Retinal pigment epithelial cell (primary cell): ENCODE measurements at regions not wholly inside any gene's neighbourhood (a gene's known extent, or its start where the extent isn't known, plus 50 kb on each side); places are given as distances from the start of the nearest gene placed in this dataset.
"Not testable (repeated sequence)": the region's sequence is repeated elsewhere in the genome, so short reads cannot be mapped to it uniquely, and the experiment has no call there.

Experiments used
- DNase-seq: peaks from one replicate; pipeline ENCODE4 v3.0.0-alpha.2; 2010; ENCODE audit warnings: low read depth
- H3K4me3 ChIP-seq: 2 replicates; pipeline ENCODE4 v1.5.1; 2011; ENCODE audit warnings: mild to moderate bottlenecking, low read length, control low read depth, moderate library complexity
- CTCF ChIP-seq: conservative IDR thresholded peaks from 2 replicates; pipeline ENCODE4 v1.5.1; 2011; ENCODE audit warnings: low read depth, low read length, control low read depth, inconsistent platforms

GRCh38 chr10:9382533-9382866 lies 1328.0 kb downstream of the GATA3 start:
- TF ChIP-seq CTCF = no peak
- H3K4me3 ChIP-seq = no peak overlapping the region
- DNase-seq = no peak

DNA sequence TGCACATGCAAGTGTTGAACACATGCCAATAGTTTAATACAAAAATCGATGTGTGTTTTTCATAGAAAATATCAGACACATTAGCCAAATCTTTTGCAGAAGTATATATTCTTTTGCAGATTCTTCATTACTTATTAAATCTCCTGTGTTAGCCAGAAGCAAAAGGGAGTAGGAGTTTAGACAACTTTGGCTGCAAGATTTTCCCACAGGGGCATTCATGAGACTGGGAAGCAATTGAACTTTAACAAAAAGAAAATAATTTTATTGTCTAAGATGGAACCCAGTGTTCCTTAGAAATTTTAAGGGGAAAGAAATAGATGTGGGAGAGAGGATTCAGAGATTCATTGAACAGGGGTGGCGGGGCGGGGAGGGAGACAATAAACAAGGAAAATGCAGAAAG lies 1336.0 kb downstream of the GATA3 start:
- no peak for TF ChIP-seq CTCF
- H3K4me3 ChIP-seq = no peak overlapping the region
- no peak for DNase-seq

DNA sequence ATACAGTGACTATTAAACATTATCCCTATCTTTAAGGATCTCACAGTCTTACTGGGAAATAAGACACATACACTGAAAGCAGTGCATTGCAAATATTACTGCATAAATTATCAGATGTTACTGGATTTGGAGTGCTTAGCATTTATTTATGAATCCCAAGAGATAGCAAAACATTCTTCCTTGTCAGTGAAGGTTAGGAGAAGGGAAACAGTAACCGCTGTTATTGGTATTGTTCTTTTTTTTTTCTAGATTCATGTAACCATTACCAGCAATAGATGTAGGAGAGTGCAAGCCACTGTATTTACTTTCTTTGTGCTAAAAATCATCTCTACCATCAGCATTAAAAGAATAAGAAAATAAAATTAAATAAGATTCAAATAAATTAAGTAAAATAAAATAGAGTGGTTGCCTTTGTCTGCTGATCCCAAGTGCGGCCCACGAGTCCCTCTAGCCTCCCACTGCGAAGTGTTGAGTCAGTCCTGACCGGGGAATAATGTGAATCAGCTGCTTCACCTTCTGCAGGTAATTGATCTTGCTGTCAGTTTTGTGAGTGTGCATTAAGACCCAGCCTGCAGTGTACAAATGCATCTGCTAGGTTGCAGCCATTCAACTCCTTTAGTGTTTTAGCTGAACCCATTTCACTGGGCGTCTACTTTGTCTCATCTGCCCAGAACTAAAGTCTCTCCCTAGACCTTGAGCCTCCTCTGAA lies 1344.9 kb downstream of the GATA3 start:
- H3K4me3 ChIP-seq = no peak overlapping the region
- TF ChIP-seq CTCF = no peak
- no peak for DNase-seq

DNA sequence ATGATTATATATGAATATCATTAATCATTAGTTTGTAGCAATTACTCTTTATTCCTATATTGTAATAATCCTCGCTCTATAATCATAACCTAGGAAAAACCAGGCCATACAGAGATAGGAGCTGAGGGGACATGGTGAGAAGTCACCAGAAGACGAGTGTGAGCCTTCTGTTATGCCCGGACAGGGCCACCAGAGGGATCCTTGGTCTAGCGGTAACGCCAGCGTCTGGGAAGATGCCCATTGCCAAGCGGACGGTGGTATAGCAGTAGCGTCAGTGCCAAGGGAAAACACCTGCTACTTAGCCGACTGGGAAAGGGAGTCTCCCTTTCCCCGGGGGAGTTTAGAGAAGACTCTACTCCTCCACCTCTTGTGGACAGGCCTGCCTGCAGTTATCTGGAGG lies 1347.6 kb downstream of the GATA3 start:
- not testable (repeated sequence) for DNase-seq, H3K4me3 ChIP-seq

DNA sequence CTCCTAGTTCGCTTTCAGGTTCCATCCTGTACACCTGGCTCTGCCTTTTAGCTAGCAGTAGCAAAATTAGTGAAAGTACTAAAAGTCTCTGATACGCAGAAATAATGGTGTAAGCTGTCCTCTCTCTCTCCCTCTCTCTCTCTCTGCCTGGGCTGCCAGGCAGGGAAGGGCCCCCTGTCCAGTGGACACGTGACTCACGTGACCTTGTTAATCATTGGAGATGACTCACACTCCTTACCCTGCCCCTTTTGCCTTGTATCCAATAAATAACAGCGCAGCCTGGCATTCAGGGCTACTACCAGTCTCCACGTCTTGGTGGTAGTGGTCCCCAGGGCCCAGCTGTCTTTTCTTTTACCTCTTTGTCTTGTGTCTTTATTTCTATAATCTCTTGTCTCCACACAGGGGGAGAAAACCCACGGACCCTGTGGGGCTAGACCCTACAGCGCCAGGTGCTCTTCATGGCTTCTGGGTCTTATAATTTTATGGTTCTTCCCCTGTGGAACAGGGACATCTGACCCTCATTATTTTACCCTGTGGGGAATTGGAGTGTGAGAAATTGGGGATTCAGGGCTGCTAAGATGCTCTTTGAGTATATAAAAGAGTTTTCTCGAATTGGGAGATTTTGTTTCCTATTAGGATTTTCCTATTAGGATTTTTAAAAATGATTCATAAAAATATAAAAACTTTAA lies 1348.2 kb downstream of the GATA3 start:
- H3K4me3 ChIP-seq, DNase-seq: not testable (repeated sequence)

DNA sequence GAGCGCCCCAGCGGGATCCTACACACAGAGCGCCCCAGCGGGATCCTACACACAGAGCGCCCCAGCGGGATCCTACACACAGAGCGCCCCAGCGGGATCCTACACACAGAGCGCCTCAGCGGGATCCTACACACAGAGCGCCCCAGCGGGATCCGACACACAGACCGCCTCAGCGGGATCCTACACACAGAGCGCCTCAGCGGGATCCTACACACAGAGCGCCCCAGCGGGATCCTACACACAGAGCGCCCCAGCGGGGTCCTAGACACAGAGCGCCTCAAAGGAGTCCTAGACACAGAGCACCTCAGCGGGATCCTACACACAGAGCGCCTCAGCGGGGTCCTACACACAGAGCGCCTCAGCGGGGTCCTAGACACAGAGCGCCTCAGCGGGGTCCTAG lies 1352.7 kb downstream of the GATA3 start:
- not testable (repeated sequence) for H3K4me3 ChIP-seq, DNase-seq

DNA sequence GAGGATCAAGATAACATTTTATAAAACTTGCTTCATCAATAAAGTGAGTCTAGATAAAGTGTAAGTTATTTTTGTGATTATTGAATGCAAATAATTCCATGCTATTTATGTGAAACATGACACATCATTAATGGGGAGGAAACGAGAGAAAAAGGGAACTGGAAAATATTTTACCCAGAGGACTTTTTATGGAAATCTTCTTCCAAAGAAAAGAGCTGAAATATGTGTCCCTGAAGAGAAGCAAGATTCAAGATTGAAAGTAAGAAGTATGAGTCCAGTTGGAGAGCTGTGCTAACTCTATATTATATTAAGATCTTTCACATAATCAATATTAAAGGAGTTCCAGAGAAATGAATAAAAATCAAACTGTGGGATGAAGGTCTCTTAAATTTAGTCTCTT lies 1361.8 kb downstream of the GATA3 start:
- TF ChIP-seq CTCF = no peak
- no peak for DNase-seq
- no peak overlapping the region for H3K4me3 ChIP-seq

- H3K4me3 ChIP-seq = no peak overlapping the region
- no peak for TF ChIP-seq CTCF
- no peak for DNase-seq
Measured at GRCh38 chr10:9419757-9420156, 1365.3 kb downstream of the GATA3 start.

DNA sequence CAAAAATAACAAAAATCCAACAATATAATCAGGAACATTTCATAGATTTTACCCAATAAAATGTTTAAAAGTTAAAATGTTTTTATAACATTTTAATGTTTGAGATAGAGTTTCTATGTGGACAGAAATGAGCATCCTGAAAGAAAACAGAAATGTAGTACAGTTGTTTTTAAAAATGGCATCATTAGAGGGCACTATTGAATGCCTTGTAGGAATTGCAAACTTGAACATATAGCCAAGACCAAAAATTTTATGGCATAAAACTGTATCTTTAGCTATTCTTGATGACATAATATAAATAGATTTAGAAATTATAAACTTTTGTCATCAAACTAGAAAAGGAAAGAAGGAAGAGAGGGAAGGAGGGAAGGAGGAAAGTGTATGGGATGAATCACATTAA lies 1372.7 kb downstream of the GATA3 start:
- DNase-seq = no peak

More for the DNA sequence above, 1372.7 kb downstream of the GATA3 start:
- TF ChIP-seq CTCF = no peak
- no peak overlapping the region for H3K4me3 ChIP-seq
